ENCODE measurements at regions not wholly inside any gene's neighbourhood (a gene's known extent, or its start where the extent isn't known, plus 50 kb on each side); places are given as distances from the start of the nearest gene placed in this dataset.
"Not testable (repeated sequence)": the region's sequence is repeated elsewhere in the genome, so short reads cannot be mapped to it uniquely, and the experiment has no call there.

GRCh38 chr13:103517768-103518102, 451.5 kb upstream of the SLC10A2 start:
- in situ Hi-C loops (cut with MboI; ENCODE audit: low sequenced_read_pairs): no loop called here

- in situ Hi-C loops (cut with MboI; ENCODE audit: low sequenced_read_pairs): no loop called here
These were observed 451.0 kb upstream of the SLC10A2 start for GRCh38 chr13:103517066-103517767.

- in situ Hi-C loops (cut with MboI; ENCODE audit: low sequenced_read_pairs): no loop called here
These were observed 450.0 kb upstream of the SLC10A2 start for GRCh38 chr13:103516015-103516795.

- in situ Hi-C loops (cut with MboI; ENCODE audit: low sequenced_read_pairs): no loop called here
These were observed 449.2 kb upstream of the SLC10A2 start for GRCh38 chr13:103515410-103515809.

DNA sequence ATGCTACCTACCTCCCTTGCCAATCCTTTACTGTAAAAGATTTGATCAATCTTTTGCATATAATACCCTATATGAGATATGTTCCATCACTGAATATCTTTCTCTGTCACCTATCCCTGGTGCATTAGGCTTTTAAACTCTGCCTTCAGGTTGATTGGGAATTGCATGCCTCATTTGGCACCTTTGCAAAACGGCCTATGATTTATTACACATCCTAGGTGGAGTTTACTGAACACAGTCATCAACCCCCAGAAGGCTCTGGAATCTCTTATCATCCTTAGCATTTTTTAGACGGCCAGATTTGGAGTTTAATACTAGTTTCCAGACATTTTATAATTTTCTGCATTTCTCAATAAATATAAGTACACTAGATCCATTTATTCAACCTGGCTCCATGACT, 448.4 kb upstream of the SLC10A2 start:
- in situ Hi-C loops (cut with MboI; ENCODE audit: low sequenced_read_pairs): no loop called here

DNA sequence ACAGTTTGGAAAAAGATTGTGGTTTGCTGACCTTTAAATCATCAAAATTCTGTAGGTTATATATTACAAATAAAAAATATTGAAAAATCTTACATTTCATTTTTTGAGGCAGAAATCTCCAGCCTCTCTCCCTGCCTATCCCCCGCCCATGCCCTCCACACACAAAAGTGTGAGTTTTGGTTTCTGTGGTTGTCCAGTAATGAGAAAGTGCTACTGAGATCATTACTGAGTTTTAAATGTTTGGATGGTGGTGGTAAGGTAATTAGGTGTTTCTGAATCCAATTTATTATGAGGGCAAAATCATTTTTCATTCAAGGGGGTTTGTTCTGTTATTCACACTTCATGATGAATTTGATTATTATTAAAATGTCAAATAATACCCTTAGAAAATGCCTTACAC, 448.0 kb upstream of the SLC10A2 start:
- in situ Hi-C loops (cut with MboI; ENCODE audit: low sequenced_read_pairs): no loop called here

GRCh38 chr13:103510007-103510535, 443.9 kb upstream of the SLC10A2 start:
- in situ Hi-C loops (cut with MboI; ENCODE audit: low sequenced_read_pairs): no loop called here

DNA sequence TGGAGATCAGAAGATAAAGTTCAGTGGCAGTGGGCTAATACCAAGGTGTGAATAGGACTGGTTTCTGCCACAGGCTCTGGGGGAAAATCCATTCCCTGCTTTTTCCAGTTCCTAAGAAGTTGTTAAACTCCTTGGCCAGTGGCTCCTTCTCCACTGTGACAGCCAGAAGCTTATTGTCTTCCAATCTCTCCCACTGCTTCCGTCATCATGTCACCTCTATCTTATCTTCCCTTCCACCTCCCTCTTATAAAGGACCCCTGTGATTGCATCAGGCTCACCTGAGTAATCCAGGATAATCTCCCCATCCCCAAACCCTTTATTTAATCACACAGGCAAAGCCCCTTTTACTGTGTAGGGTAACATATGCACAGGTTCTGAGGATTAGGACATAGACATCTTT, 431.2 kb upstream of the SLC10A2 start:
- in situ Hi-C loops (cut with MboI; ENCODE audit: low sequenced_read_pairs): no loop called here

GRCh38 chr13:103487841-103488240, 421.6 kb upstream of the SLC10A2 start:
- in situ Hi-C loops (cut with MboI; ENCODE audit: low sequenced_read_pairs): no loop called here

DNA sequence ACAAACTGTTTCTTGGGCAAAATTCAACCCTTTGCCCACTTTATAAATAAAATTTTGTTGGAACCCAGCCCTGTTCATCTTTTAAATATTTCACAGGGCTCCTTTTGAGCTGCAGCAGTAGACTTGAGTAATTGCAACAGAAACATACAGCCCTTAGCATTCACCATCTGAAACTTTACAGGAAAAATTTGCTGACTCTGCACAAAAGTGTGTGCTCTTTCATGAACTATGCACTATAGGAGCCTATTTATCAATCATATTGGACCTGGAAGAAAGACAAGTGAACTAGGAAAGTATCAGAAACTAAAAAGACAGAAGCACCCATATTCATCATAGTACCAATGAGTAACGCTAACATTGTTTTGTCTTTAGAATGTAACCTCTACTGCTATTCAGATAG, 406.9 kb upstream of the SLC10A2 start:
- in situ Hi-C loops (cut with MboI; ENCODE audit: low sequenced_read_pairs): no loop called here

- in situ Hi-C loops (cut with MboI; ENCODE audit: low sequenced_read_pairs): no loop called here
These were observed 405.7 kb upstream of the SLC10A2 start for GRCh38 chr13:103471896-103472295.

DNA sequence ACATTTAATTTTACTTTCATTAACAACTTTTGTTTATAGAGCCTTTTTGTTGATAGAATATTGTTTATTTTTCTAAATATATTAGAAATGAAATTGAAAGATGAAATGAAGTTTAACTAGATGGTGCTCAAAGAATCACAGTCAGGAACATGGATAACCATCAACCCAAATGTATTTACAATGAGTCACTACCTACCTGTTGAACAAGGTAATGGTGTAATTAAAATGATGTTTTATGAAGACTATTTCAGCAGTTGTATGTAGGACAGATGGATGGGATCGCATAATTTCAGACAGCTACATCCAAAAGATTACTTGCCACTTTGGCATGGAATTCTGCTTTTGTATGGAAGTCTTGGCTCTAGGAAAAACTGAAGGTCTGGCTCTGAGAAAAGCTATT, 403.6 kb upstream of the SLC10A2 start:
- in situ Hi-C loops (cut with MboI; ENCODE audit: low sequenced_read_pairs): no loop called here

DNA sequence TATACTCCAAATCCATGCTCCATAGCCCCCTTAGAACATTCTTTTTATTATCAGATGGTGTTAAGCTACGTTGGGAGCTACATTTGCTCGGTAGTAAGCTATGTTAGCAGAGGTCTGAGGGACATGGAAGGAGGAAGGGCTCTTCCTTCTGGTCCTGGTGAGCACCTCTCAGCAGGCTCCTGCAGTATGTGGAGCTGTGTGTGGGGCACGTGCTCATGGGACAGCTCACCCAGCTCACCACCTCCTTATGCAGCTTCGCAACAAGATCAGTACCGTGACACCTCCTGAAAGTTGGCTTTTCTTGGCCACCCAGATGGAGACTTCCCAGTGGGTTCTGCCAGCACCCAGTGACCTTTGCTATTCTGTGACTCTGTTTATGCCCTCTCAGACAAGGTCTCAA, 400.5 kb upstream of the SLC10A2 start:
- in situ Hi-C loops (cut with MboI; ENCODE audit: low sequenced_read_pairs): no loop called here

- in situ Hi-C loops (cut with MboI; ENCODE audit: low sequenced_read_pairs): not testable (repeated sequence)
These were observed 394.0 kb upstream of the SLC10A2 start for GRCh38 chr13:103460246-103460645.

DNA sequence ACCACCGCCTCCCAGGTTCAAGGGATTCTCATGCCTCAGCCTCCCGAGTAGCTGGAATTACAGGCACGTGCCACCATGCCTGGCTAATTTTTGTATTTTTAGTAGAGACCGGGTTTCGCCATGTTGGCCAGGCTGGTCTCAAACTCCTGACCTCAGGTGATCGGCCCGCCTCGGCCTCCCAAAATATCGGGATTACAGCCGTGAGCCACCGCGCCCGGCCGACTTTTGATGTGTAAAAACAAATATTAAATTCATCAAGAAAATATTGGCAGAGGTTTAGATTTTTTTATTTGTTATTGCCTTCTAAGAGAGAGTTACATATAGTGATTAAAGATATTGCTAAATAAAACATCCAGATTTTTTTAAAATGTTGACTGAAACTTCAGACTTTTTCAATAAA, 390.8 kb upstream of the SLC10A2 start:
- in situ Hi-C loops (cut with MboI; ENCODE audit: low sequenced_read_pairs): not testable (repeated sequence)

GRCh38 chr13:103451656-103452055, 385.4 kb upstream of the SLC10A2 start:
- in situ Hi-C loops (cut with MboI; ENCODE audit: low sequenced_read_pairs): no loop called here

DNA sequence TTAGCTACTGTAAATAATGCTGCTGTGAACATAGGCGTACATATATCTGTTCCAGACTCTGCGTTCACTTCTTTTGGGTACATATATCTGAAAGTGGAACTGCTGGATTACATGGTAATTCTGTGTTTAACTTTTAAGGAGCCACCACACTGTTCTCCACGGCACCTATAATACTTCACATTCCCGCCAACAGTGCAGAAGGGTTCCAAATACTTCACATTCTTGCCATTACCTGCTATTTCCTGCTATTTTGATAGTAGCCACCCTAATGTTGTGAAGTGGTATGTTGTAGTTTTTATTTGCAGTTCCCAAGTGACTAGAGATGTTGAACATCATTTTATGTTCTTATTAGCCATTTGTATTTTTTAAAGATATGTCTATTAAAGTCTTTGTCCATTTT, 377.4 kb upstream of the SLC10A2 start:
- in situ Hi-C loops (cut with MboI; ENCODE audit: low sequenced_read_pairs): no loop called here

DNA sequence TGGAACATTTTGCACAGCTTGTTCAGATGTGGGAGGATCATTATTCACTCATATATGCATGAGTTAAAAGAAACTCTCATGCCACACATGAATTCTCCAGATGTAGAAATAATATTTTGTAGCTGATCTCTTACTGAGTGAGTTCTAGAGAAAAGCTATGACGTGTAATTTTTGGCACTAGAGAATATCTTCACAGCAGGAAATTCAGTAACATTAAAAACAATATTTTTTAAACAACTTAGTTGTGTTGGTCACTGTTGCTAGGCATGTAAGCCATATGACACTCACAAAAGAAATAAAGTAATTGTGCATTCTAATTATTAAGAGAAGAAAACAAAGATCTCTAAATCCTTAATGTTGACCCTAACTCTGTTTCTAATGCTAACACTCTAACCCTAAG, 371.4 kb upstream of the SLC10A2 start:
- in situ Hi-C loops (cut with MboI; ENCODE audit: low sequenced_read_pairs): no loop called here

DNA sequence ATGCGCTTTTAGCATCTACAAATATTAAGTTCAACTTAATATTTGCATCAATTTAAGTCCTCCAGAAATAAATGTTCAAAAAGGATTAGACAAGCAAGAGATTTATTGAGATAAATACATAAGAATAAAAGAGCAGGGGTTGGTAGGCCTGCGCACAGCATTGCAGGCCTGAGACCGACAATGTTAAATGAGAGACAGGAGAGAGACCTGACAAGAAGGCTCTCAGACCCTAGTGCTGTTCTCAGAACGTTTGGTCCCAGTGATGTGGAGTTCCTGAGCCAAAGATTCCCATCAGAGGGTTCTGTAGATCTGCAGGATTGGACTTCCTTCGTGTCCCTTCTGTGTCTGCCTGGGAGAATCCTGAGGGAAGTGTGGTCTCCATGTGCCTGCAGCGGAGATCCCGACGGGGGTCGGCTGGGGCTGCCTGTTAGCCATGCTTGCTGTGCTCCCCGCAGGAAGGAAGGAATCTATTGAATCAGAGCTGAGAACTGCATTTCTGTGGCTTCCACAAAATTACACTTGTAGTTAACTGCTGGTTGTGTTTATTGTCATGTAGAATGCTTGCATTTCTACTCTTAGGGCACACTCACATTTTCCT, 369.9 kb upstream of the SLC10A2 start:
- in situ Hi-C loops (cut with MboI; ENCODE audit: low sequenced_read_pairs): no loop called here

DNA sequence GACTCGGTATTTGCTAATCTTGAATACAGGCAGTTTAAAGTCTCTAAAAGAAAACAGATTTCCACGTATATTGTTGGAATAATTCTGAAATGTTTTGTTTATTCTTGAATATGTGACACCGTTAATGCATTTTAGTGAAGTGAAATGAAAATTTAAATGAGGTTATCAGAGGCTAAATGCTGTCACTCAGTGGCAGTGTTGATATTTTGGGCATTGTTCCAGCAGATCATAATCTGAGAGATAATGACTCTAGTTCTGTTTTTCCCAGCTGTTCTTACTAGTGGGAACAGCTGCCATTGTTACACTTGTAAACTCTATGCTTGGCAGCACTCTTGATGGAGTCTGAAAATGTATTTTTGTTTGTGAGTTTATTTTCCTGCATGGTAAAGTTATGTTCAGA, 365.6 kb upstream of the SLC10A2 start:
- in situ Hi-C loops (cut with MboI; ENCODE audit: low sequenced_read_pairs): no loop called here

- in situ Hi-C loops (cut with MboI; ENCODE audit: low sequenced_read_pairs): no loop called here
These were observed 364.2 kb upstream of the SLC10A2 start for GRCh38 chr13:103430368-103430767.

DNA sequence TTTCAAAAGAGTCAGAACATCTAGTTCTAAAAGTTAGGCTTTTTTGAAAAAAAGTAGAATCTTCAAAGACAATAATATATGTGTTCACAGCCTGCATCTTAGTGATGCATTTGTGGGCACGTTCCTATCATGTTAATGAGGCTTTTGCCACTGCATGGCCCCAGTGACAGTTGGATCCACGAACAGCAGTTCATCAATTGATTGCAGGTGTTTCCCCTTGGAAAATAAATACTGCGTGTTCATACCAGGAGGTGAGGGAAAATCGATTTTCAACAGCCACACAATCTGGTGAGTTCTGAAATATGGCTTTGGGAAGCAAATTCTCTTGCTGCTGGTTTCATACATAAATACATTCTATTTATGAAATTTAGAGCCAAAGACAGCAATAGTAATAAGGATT, 343.8 kb upstream of the SLC10A2 start:
- in situ Hi-C loops (cut with MboI; ENCODE audit: low sequenced_read_pairs): no loop called here

All from HL-60/S4 (cell line).